ENCODE measurements at regions not wholly inside any gene's neighbourhood (a gene's known extent, or its start where the extent isn't known, plus 50 kb on each side); places are given as distances from the start of the nearest gene placed in this dataset.
A peak's percentile ranks its signal among the peaks of the same experiment; 100 is the strongest.

GRCh38 chr21:26758083-26758880 lies 86.9 kb downstream of the ADAMTS1 start:
- TF ChIP-seq CTCF (conservative IDR thresholded peaks at IDR 0.05; ENCODE audit: control insufficient read depth, insufficient read depth, low read depth, low read length): no peak
- no peak for DNase-seq (ENCODE audit: low read depth)

GRCh38 chr21:26756491-26757159 lies 88.6 kb downstream of the ADAMTS1 start:
- peak; percentile 40 for DNase-seq (ENCODE audit: low read depth)
- TF ChIP-seq CTCF (conservative IDR thresholded peaks at IDR 0.05; ENCODE audit: control insufficient read depth, insufficient read depth, low read depth, low read length): no peak

More at GRCh38 chr21:26758083-26758880, 86.9 kb downstream of the ADAMTS1 start:
- no peak overlapping the region for H3K4me3 ChIP-seq (ENCODE audit: control insufficient read depth, low read depth, low read length)

GRCh38 chr21:26754853-26755252 lies 90.4 kb downstream of the ADAMTS1 start:
- DNase-seq (ENCODE audit: low read depth): no peak
- H3K4me3 ChIP-seq (ENCODE audit: control insufficient read depth, low read depth, low read length): no peak overlapping the region
- no peak for TF ChIP-seq CTCF (conservative IDR thresholded peaks at IDR 0.05; ENCODE audit: control insufficient read depth, insufficient read depth, low read depth, low read length)

More at GRCh38 chr21:26756491-26757159, 88.6 kb downstream of the ADAMTS1 start:
- no peak overlapping the region for H3K4me3 ChIP-seq (ENCODE audit: control insufficient read depth, low read depth, low read length)

GRCh38 chr21:26753822-26754221 lies 91.4 kb downstream of the ADAMTS1 start:
- no peak for DNase-seq (ENCODE audit: low read depth)

GRCh38 chr21:26752849-26753248 lies 92.4 kb downstream of the ADAMTS1 start:
- H3K4me3 ChIP-seq (ENCODE audit: control insufficient read depth, low read depth, low read length): no peak overlapping the region
- no peak for TF ChIP-seq CTCF (conservative IDR thresholded peaks at IDR 0.05; ENCODE audit: control insufficient read depth, insufficient read depth, low read depth, low read length)
- DNase-seq (ENCODE audit: low read depth): no peak

More at GRCh38 chr21:26753822-26754221, 91.4 kb downstream of the ADAMTS1 start:
- TF ChIP-seq CTCF (conservative IDR thresholded peaks at IDR 0.05; ENCODE audit: control insufficient read depth, insufficient read depth, low read depth, low read length): no peak
- H3K4me3 ChIP-seq (ENCODE audit: control insufficient read depth, low read depth, low read length): no peak overlapping the region

GRCh38 chr21:26751305-26751704 lies 93.9 kb downstream of the ADAMTS1 start:
- no peak for TF ChIP-seq CTCF (conservative IDR thresholded peaks at IDR 0.05; ENCODE audit: control insufficient read depth, insufficient read depth, low read depth, low read length)
- no peak overlapping the region for H3K4me3 ChIP-seq (ENCODE audit: control insufficient read depth, low read depth, low read length)
- DNase-seq (ENCODE audit: low read depth): no peak

Data from fibroblast of mammary gland (primary cell).